ENCODE measurements at regions not wholly inside any gene's neighbourhood (a gene's known extent, or its start where the extent isn't known, plus 50 kb on each side); places are given as distances from the start of the nearest gene placed in this dataset.

GRCh38 chrX:151821226-151821625 lies 86.7 kb downstream of the CNGA2 start:
- Histone ChIP-seq H3K27ac (no peak overlapping the region), H3K4me2 (no peak overlapping the region), H2AFZ (no peak overlapping the region), H3K4me1 (ENCODE audit: insufficient read depth) (no peaks in the 10 kb centered on the region), H4K20me1 (ENCODE audit: insufficient read depth, poor library complexity, severe bottlenecking) (no peaks in the 10 kb centered on the region), H3K9me3 (ENCODE audit: low read depth) (no peaks in the 10 kb centered on the region), H3K9me2 (replicated peaks; ENCODE audit: insufficient read depth) (no peaks in the 10 kb centered on the region), H3K4me3 (no peak overlapping the region), H3K27me3 (no peaks in the 10 kb centered on the region), H3K79me2 (no peaks in the 10 kb centered on the region), H3K36me3 (replicated peaks; ENCODE audit: insufficient read depth, low read depth) (no peaks in the 10 kb centered on the region)
- TF ChIP-seq EZH2phosphoT487 (IDR thresholded peaks at IDR 0.05; ENCODE audit: low read depth, severe bottlenecking, unreplicated experiment) (no peak), CTCF (IDR thresholded peaks at IDR 0.05; ENCODE audit: poor library complexity) (no peak), EZH2 (IDR thresholded peaks at IDR 0.05; ENCODE audit: borderline replicate concordance) (no peak)
- DNase-seq (ENCODE audit: low spot score), result no peak
- WGBS (ENCODE audit: low lambda C conversion rate, missing lambda C conversion rate), result 80% methylated on average over 10 of the region's 10 CpGs

GRCh38 chrX:151825007-151825406 lies 87.7 kb upstream of the MAGEA4 start:
- H3K4me1 ChIP-seq (ENCODE audit: insufficient read depth), result no peaks in the 10 kb centered on the region
- H3K27me3 ChIP-seq, result no peaks in the 10 kb centered on the region
- no peak overlapping the region for H3K27ac ChIP-seq
- no peaks in the 10 kb centered on the region for H3K9me3 ChIP-seq (ENCODE audit: low read depth)
- H3K79me2 ChIP-seq, result no peaks in the 10 kb centered on the region
- H3K9me2 ChIP-seq (replicated peaks; ENCODE audit: insufficient read depth), result no peaks in the 10 kb centered on the region
- no peak overlapping the region for H3K4me2 ChIP-seq
- TF ChIP-seq EZH2 (IDR thresholded peaks at IDR 0.05; ENCODE audit: borderline replicate concordance) (no peak), EZH2phosphoT487 (IDR thresholded peaks at IDR 0.05; ENCODE audit: low read depth, severe bottlenecking, unreplicated experiment) (no peak), CTCF (IDR thresholded peaks at IDR 0.05; ENCODE audit: poor library complexity) (no peak)
- no peak overlapping the region for H3K4me3 ChIP-seq
- no peak overlapping the region for H2AFZ ChIP-seq
- no peaks in the 10 kb centered on the region for H3K36me3 ChIP-seq (replicated peaks; ENCODE audit: insufficient read depth, low read depth)
- 47% methylated on average over 3 of the region's 3 CpGs for WGBS (ENCODE audit: low lambda C conversion rate, missing lambda C conversion rate)
- DNase-seq (ENCODE audit: low spot score), result no peak
- H4K20me1 ChIP-seq (ENCODE audit: insufficient read depth, poor library complexity, severe bottlenecking), result no peaks in the 10 kb centered on the region

- peak; percentile 23 for DNase-seq (ENCODE audit: low spot score)
- TF ChIP-seq EZH2 (IDR thresholded peaks at IDR 0.05; ENCODE audit: borderline replicate concordance) (no peak), EZH2phosphoT487 (IDR thresholded peaks at IDR 0.05; ENCODE audit: low read depth, severe bottlenecking, unreplicated experiment) (no peak), CTCF (IDR thresholded peaks at IDR 0.05; ENCODE audit: poor library complexity) (no peak)
Measured at GRCh38 chrX:151825925-151826485, 86.7 kb upstream of the MAGEA4 start.

More at GRCh38 chrX:151825925-151826485, 86.7 kb upstream of the MAGEA4 start:
- Histone ChIP-seq H3K79me2 (no peaks in the 10 kb centered on the region), H3K4me1 (ENCODE audit: insufficient read depth) (no peaks in the 10 kb centered on the region), H4K20me1 (ENCODE audit: insufficient read depth, poor library complexity, severe bottlenecking) (no peaks in the 10 kb centered on the region), H3K4me3 (no peak overlapping the region), H3K27me3 (no peaks in the 10 kb centered on the region), H3K4me2 (no peak overlapping the region), H3K9me2 (replicated peaks; ENCODE audit: insufficient read depth) (no peaks in the 10 kb centered on the region), H3K27ac (peak overlapping the region; percentile 25), H3K36me3 (replicated peaks; ENCODE audit: insufficient read depth, low read depth) (no peaks in the 10 kb centered on the region), H3K9me3 (ENCODE audit: low read depth) (no peaks in the 10 kb centered on the region), H2AFZ (no peak overlapping the region)
- 87% methylated on average over 4 of the region's 4 CpGs for WGBS (ENCODE audit: low lambda C conversion rate, missing lambda C conversion rate)

All from hepatocyte (in vitro differentiated cells).